ENCODE measurements at regions not wholly inside any gene's neighbourhood (a gene's known extent, or its start where the extent isn't known, plus 50 kb on each side); places are given as distances from the start of the nearest gene placed in this dataset.

- TF ChIP-seq ARNTL (CRISPR knock-in tag; IDR thresholded peaks at IDR 0.05; ENCODE audit: borderline replicate concordance, low read depth): no peak
- TF ChIP-seq CSRNP3 (CRISPR knock-in tag; IDR thresholded peaks at IDR 0.05): no peak
- TF ChIP-seq ZFP30 (CRISPR knock-in tag; IDR thresholded peaks at IDR 0.05): no peak
- no peak for TF ChIP-seq GLIS3 (CRISPR knock-in tag; IDR thresholded peaks at IDR 0.05)
- TF ChIP-seq ESRRG (CRISPR knock-in tag; IDR thresholded peaks at IDR 0.05): no peak
- no peak for TF ChIP-seq ZC3H10 (CRISPR knock-in tag; IDR thresholded peaks at IDR 0.05)
- TF ChIP-seq PATZ1 (CRISPR knock-in tag; IDR thresholded peaks at IDR 0.05; ENCODE audit: borderline replicate concordance): no peak
- TF ChIP-seq SNAI2 (CRISPR knock-in tag; IDR thresholded peaks at IDR 0.05): no peak
- no peak for TF ChIP-seq PPARA (CRISPR knock-in tag; IDR thresholded peaks at IDR 0.05; ENCODE audit: borderline replicate concordance)
- no peak for TF ChIP-seq CREB5 (CRISPR knock-in tag; IDR thresholded peaks at IDR 0.05; ENCODE audit: low read depth)
- no peak for TF ChIP-seq ZNF8 (CRISPR knock-in tag; IDR thresholded peaks at IDR 0.05)
- TF ChIP-seq BACH2 (CRISPR knock-in tag; IDR thresholded peaks at IDR 0.05; ENCODE audit: borderline replicate concordance): no peak
These were observed 585.2 kb upstream of the PKN2 start for GRCh38 chr1:88098881-88099280.
